ENCODE measurements at regions not wholly inside any gene's neighbourhood (a gene's known extent, or its start where the extent isn't known, plus 50 kb on each side); places are given as distances from the start of the nearest gene placed in this dataset.

DNA sequence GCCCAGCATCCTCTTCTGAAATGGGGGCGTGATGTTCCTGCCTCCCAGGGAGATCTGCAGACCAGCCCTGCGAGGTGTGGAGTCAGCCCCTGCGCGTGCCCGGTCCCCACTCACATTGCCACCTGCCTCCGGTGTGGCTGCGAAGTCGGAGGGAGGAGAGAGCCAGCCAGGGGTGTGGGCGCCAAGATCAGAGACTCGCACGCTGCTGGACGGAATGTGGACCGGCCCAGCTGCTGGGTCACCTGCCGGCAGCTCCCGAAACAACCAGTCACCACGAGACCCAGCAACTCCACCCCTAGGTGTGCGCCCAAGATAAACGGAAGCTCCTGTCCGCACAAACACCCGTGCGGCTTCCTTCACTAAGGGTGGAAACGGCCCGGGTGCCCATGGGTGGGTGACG lies 51.1 kb upstream of the EGFL7 start:
- H3K9me3 ChIP-seq = no peaks in the 10 kb centered on the region
- 96% methylated on average over 13 to 24 of the region's 24 CpGs for WGBS, 2 donors
- TF ChIP-seq, protein P1, sequence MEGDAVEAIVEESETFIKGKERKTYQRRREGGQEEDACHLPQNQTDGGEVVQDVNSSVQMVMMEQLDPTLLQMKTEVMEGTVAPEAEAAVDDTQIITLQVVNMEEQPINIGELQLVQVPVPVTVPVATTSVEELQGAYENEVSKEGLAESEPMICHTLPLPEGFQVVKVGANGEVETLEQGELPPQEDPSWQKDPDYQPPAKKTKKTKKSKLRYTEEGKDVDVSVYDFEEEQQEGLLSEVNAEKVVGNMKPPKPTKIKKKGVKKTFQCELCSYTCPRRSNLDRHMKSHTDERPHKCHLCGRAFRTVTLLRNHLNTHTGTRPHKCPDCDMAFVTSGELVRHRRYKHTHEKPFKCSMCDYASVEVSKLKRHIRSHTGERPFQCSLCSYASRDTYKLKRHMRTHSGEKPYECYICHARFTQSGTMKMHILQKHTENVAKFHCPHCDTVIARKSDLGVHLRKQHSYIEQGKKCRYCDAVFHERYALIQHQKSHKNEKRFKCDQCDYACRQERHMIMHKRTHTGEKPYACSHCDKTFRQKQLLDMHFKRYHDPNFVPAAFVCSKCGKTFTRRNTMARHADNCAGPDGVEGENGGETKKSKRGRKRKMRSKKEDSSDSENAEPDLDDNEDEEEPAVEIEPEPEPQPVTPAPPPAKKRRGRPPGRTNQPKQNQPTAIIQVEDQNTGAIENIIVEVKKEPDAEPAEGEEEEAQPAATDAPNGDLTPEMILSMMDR (IDR thresholded peaks at IDR 0.05) = no peak
- no peak for TF ChIP-seq POLR2A (IDR thresholded peaks at IDR 0.05)
- no peak for DNase-seq
- no peak overlapping the region for H3K4me3 ChIP-seq
- no peaks in the 10 kb centered on the region for H3K36me3 ChIP-seq (ENCODE audit: low read depth, missing control alignments)
- no peaks in the 10 kb centered on the region for H3K4me1 ChIP-seq
- intact Hi-C loops (cut with DNase I; ENCODE audit: low total_unique reads) = no loop called here
- no peaks in the 10 kb centered on the region for H3K27me3 ChIP-seq
- no peak overlapping the region for H3K27ac ChIP-seq

DNA sequence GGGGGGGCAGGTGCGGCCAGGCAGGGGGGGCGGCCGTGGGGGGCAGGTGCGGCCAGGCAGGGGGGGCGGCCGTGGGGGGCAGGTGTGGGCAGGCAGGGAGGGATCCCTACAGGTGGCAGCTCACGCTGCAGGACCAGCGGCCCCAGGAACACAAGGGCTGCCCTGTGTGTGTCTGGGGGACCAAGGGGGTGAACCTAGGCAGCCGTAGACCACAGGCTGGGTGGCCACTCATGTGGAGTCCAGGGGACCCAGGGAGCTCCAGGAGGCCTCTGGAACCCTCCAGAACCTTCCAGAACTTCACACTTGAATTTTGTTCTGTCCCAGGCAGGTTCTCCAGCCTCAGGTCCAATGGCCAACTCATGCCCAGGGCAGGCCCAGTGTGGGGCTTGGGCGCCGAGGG lies 51.6 kb upstream of the EGFL7 start:
- no peak for TF ChIP-seq POLR2A (IDR thresholded peaks at IDR 0.05)
- TF ChIP-seq, protein P1 (IDR thresholded peaks at IDR 0.05) = no peak
- DNase-seq = no peak
- Histone ChIP-seq H3K27ac (no peak overlapping the region), H3K4me3 (no peak overlapping the region), H3K36me3 (ENCODE audit: low read depth, missing control alignments) (no peaks in the 10 kb centered on the region), H3K9me3 (no peaks in the 10 kb centered on the region), H3K27me3 (no peaks in the 10 kb centered on the region), H3K4me1 (no peaks in the 10 kb centered on the region)
- whole genome bisulfite sequencing, 2 donors = 80 to 92% methylated on average over 4 to 11 of the region's 11 CpGs
- intact Hi-C loops (cut with DNase I; ENCODE audit: low total_unique reads) = no loop called here

DNA sequence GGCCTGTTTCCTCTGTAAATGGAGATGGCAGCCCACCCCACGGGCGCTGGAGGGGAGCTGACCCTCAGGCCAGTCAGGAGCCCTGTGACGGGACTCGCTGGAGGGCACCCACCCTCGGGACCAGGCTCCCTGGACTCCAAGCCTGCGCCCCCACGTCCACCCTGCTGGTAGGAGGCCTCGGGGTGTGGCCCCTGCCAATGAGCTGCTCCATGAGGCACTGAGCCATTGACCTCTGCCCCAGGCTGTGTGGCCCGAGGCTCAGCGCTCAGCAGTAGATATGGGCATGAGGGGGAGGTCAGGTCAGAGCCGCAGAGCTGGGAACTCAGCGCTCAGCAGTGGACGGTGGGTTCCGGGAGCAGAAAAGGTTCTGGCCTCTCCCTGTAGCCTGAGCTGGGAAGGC lies 52.3 kb upstream of the EGFL7 start:
- Histone ChIP-seq H3K36me3 (ENCODE audit: low read depth, missing control alignments) (no peaks in the 10 kb centered on the region), H3K27me3 (no peaks in the 10 kb centered on the region), H3K27ac (no peak overlapping the region), H3K4me3 (no peak overlapping the region), H3K4me1 (no peaks in the 10 kb centered on the region), H3K9me3 (no peaks in the 10 kb centered on the region)
- TF ChIP-seq, protein P1 (IDR thresholded peaks at IDR 0.05) = no peak
- no peak for TF ChIP-seq POLR2A (IDR thresholded peaks at IDR 0.05)
- intact Hi-C loops (cut with DNase I; ENCODE audit: low total_unique reads) = no loop called here
- 70 to 83% methylated on average over 4 to 14 of the region's 14 CpGs for WGBS, 2 donors
- DNase-seq = peak; percentile 57

DNA sequence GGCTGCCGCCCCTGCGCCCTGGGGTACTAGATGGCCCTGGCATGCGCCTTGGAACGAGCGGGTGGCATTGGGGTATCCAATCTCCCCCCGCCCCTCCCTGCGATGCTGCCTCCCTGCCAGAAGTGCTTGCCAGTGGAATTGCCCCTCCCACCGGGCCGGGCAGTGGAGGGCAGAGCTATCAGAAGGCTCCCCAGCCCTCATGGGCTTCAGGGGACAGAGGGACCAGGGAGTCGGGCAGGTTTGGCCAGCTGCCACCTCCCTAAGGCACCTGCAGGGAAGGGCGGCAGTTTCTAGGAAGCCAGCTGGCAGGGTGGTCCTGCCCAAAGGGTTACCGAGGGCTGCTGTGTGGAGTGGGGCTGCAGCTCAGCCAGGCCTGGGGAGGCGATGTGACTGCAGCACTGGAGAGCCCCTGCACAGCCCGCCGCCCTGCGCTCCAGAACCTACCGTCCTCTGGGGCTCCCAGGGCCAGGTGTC lies 52.8 kb upstream of the EGFL7 start:
- TF ChIP-seq, protein P1 (IDR thresholded peaks at IDR 0.05) = no peak
- no peak for TF ChIP-seq POLR2A (IDR thresholded peaks at IDR 0.05)
- 78 to 88% methylated on average over 7 to 16 of the region's 17 CpGs for WGBS, 2 donors
- no peak for DNase-seq
- Histone ChIP-seq H3K4me1 (peaks cover under 1% of the 10 kb centered on the region), H3K4me3 (no peak overlapping the region), H3K9me3 (no peaks in the 10 kb centered on the region), H3K36me3 (ENCODE audit: low read depth, missing control alignments) (no peaks in the 10 kb centered on the region), H3K27ac (no peak overlapping the region), H3K27me3 (no peaks in the 10 kb centered on the region)
- intact Hi-C loops (cut with DNase I; ENCODE audit: low total_unique reads) = no loop called here

DNA sequence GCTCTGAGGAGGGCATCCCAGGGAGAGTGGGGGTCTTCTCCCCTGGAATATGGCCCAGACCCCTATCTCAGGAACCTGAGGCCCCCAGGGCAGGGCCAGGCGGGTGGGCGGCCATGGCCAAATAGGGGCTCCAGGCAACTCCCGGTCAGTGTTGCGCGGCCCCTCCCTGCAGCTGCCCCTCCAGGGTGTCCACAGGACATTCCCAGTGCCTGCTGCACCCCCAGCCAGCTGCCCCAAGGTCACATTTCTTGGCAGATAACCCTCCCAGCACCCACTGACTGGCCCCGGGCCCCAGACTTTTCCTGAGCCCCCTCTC lies 53.6 kb upstream of the EGFL7 start:
- no peak overlapping the region for H3K4me3 ChIP-seq
- no peak for TF ChIP-seq POLR2A (IDR thresholded peaks at IDR 0.05)
- TF ChIP-seq, protein P1 (IDR thresholded peaks at IDR 0.05) = no peak
- 86% methylated on average over 6 of the region's 6 CpGs; no CpG with 5 or more reads in 1 of the 2 donors for WGBS, 2 donors
- H3K27ac ChIP-seq = no peak overlapping the region
- H3K36me3 ChIP-seq (ENCODE audit: low read depth, missing control alignments) = no peaks in the 10 kb centered on the region
- H3K4me1 ChIP-seq = peaks cover 4% of the 10 kb centered on the region
- no peaks in the 10 kb centered on the region for H3K9me3 ChIP-seq
- no peaks in the 10 kb centered on the region for H3K27me3 ChIP-seq
- intact Hi-C loops (cut with DNase I; ENCODE audit: low total_unique reads) = no loop called here
- no peak for DNase-seq

Measured in testis (tissue), 2 donors.